NCI-H748 (cell line): ENCODE measurements at regions not wholly inside any gene's neighbourhood (a gene's known extent, or its start where the extent isn't known, plus 50 kb on each side); places are given as distances from the start of the nearest gene placed in this dataset.
A peak's percentile ranks its signal among the peaks of the same experiment; 100 is the strongest.

Source experiments
- DNase-seq: peaks from one replicate; lab custom pipeline; 2025; ENCODE audit not compliant: unreplicated experiment; lab: John Stamatoyannopoulos, UW

GRCh38 chr13:78997902-78998629 lies 339.1 kb upstream of the OBI1 start:
- DNase-seq: no peak

- peak; percentile 97 for DNase-seq
Observed at GRCh38 chr13:78993792-78994191, 334.8 kb upstream of the OBI1 start.

GRCh38 chr13:78981913-78982312 lies 323.0 kb upstream of the OBI1 start:
- DNase-seq: no peak

DNA sequence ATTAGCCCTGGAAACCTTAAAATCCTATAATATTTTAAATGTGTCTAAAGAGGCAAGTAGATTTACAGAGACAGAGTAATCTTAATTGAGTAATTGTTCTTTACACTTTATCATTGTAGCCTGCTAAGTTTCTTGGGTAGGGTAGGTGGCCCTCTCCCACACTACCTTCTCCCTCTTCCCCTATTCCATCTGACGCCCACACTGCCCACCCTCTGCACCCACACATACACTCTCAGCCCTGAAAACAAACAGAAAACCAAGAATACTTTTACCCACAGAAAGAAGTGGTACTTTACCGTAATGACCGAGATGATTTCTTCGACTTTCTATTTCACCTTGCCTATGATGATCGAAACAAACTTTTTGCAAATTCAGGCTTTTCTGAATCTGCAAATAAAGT lies 320.4 kb upstream of the OBI1 start:
- DNase-seq: no peak

- peak; percentile 85 for DNase-seq
Observed at GRCh38 chr13:78978381-78978998, 319.5 kb upstream of the OBI1 start.

DNA sequence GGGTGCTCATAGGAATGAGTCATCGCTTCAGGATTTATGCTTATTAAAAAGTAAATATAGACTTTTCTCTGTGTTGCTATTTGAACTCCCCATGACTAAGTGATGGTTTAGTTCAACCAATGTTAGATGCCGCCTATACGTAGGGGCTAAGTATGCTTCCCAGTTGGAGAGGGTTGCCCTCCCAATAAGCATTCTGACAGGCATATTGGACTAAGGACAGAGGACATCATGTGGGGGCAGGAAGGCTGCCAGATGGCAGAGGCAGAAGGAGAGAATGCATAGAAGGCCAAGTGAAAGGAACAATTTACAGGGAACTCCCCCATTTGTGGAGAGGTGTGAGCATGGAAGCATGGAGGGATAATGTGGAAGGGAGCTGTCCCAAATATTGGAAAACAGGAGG lies 318.4 kb upstream of the OBI1 start:
- no peak for DNase-seq

DNA sequence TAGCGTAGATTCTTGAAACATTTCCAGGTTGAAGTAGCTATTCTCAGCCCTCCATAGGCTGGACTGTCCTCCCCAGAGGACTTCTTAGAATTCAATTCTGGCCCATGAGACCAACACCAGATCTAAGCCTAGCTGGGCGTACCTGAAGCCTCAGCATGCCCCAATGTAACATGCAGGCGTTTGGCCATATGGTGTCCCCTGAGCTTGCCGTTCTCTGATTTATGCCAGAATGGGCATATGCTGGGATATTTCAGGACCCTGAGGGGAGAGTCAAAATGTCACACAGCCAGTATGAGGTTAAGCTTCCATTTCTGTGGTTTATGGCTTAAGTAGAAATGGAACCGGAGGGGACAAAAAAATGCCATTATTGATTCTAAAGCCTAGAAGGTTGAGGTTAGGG lies 317.7 kb upstream of the OBI1 start:
- no peak for DNase-seq

DNA sequence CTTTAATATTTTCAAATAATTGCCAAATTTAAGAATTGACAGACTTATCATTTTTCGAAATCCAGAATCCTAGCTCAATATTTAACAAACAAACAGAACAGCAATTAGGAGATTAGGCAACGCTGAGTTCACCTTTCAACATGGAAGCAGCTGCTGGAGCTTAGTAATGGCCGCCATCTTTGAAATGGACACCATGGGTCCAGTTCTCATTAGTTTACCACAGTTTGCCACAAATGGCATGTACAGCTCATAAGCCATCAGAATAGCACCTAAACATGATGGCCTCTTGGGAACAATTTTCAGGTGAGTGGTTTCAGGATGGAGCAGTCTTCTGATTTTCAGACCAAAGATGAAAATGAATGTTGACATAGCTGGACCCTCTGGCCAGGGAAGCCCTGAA lies 313.6 kb upstream of the OBI1 start:
- no peak for DNase-seq

DNA sequence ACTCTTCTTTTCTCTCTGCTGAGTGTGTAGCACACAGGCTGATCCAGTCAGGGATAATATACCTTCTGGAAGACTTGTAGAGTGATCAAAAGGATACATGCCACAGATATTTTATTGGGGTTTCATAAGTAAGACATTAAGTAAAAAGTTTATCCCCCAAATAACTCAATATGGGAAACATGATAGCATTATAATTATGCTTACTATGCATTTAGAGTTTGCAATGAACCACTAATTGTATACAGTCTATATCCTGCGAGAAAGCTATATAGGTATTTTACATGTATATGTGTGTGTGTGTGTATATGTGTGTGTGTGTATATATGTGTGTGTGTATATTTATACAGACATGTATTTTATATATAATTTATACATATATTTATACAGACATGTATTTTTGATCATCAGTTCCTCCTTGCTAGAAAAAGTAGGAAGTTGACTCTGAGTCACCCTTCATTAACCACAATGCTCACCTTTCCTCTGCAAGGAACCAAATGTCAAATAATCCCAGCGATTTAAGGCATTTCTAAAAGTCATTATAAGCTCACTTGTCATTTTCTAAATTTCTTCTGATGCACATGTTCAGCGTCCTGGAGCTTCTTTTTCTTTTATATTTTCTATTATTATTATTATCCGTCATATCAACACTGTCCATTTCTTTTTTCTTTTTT lies 312.5 kb upstream of the OBI1 start:
- DNase-seq: no peak

DNA sequence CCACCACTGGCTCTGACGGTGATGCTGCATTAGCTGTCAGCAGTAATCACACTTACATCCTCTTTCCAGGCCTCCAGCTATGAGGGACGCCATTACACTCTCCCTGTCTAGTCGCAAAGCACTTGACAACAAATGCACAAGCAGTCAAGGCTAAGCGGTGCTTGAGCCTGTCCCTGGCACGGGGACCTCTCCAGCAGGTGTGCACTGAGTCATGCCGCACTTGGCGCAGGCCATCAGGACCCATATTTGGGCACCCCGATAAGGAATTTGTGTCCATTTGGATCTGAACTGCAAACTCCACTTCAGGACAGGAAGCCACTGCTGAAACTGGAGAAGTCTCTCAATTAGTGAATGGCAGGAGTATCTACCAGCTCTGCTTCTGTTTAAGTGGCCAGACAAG lies 301.9 kb upstream of the OBI1 start:
- no peak for DNase-seq

- DNase-seq: no peak
Observed at GRCh38 chr13:78958006-78958405, 299.1 kb upstream of the OBI1 start.

- DNase-seq: no peak
Observed at GRCh38 chr13:78940455-78941130, 281.6 kb upstream of the OBI1 start.

DNA sequence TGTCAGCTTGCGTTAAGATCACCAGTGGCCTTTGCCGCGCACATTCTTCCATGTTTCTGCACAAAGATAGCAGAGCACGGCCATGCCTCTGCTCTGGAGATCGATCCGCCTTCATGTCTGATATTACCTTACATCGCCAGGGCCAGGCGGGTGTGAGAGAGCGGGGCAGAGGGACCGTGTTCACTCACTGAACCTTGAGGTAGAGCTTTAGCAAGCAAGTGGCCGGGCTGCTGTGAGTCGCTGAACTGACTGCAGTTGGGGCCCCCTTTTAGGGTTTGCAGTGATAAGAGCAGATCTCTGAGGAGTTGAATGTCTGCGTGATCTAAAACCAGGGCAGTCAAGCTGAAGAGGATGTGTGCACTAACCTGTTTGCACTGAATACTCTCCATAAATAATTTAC lies 275.4 kb upstream of the OBI1 start:
- no peak for DNase-seq

- no peak for DNase-seq
Observed at GRCh38 chr13:78915015-78915414, 256.1 kb upstream of the OBI1 start.

GRCh38 chr13:78913656-78914055 lies 254.7 kb upstream of the OBI1 start:
- no peak for DNase-seq

- DNase-seq: no peak
Observed at GRCh38 chr13:78910147-78910546, 251.2 kb upstream of the OBI1 start.

- peak; percentile 53 for DNase-seq
Observed at GRCh38 chr13:78909276-78909675, 250.3 kb upstream of the OBI1 start.

DNA sequence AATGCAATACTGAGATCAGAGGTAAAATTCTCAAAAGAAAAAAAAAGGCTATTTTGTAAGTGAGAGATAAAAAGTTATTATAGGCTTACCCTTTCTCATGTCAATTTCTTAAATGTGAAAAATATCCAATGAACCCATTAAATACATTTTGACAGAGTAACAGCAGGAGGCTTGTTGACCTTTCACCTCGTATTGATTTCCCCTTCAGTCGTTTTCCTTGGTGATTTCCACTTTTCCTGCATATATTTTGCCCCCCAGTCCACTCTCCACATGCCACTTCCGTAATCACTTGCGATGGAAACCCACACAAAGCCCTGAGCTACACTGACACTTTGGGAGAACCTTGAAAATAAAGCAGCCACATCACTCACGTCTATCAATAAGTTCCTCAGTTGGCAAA lies 248.1 kb upstream of the OBI1 start:
- no peak for DNase-seq

GRCh38 chr13:78897200-78897599 lies 238.2 kb upstream of the OBI1 start:
- DNase-seq: no peak

DNA sequence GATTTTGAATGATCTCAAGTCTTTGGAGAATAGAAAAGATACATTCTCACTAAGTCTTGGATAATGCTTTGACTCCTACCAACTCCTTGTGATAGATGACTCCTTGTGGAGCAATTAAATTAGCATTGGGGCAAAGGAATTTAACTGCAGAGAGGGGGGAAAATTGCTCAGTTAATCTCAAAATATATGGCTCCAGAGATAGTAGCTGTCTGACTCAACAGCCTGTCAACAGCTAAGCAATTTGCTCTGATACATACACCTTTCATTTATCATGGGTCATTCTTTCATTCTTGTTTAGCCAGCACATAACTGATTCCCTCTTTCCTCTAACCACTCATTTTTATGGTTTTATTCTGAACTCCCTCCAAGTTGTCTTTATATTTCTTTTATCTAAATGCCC lies 225.6 kb upstream of the OBI1 start:
- no peak for DNase-seq

DNA sequence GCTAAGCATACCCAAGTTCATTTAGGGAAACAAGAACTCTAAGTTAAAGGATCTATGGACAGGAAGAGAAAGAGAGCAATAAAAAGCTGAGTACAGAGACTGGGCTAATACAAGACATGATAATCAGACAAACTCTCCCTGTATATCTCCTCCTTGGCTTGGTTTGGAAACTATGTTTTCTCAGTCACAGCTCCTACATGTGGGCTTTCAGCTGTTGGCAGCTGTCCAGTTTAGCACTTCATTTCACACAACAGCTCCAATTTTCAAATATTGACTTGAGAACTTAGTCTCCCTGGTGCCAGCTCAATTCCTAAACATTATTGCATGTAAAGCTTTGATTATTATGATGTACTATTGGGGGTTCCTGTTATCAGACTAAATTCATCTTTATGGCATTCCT lies 222.8 kb upstream of the OBI1 start:
- DNase-seq: peak; percentile 98

DNA sequence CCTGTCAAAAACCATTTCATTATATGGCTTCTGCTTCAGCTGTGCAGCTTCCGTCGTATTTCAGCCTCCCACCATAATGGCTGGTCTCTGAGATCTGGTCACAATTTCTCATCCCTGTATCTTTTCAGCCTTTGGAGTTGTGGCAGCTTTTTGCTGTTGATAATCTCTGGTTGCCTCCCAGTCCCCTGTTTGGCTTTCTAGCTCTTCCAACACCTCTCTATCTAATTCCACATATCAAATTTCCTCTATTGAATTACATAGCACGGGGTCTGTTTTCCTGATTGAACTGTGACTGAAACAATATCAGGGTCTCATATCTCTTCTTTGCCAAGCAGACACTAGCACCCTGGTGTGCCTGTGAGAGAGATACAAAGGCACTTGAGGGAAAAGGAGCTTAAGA lies 222.1 kb upstream of the OBI1 start:
- peak; percentile 97 for DNase-seq
